EH (cell line): ENCODE measurements at regions not wholly inside any gene's neighbourhood (a gene's known extent, or its start where the extent isn't known, plus 50 kb on each side); places are given as distances from the start of the nearest gene placed in this dataset.
"Not testable (repeated sequence)": the region's sequence is repeated elsewhere in the genome, so short reads cannot be mapped to it uniquely, and the experiment has no call there.

Experiments used
- DNase-seq: peaks from one replicate; pipeline ENCODE4 v3.0.0-alpha.2; 2015; ENCODE audit warnings: low read depth

- no peak for DNase-seq
Observed at GRCh38 chr12:88945051-88945732, 364.9 kb upstream of the KITLG start.

DNA sequence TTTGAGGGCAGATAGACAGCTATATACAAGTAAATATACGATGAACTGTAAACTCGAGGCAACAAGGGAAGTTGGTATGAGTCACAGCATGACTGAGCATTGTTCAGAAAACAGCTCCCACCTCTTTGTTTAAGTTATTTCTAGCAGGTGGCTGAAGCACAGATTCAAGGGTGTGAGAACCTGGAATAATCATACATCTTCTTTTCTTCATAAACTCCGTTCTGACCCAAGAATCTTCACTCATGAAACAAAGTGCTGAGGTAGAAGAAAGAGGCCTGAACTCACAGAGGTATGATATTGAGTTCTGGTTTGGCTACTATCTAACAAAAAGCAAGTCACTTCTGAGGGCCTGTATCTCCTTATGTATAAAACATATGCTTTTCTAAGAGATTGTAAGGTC, 364.1 kb upstream of the KITLG start:
- peak; percentile 41 for DNase-seq

DNA sequence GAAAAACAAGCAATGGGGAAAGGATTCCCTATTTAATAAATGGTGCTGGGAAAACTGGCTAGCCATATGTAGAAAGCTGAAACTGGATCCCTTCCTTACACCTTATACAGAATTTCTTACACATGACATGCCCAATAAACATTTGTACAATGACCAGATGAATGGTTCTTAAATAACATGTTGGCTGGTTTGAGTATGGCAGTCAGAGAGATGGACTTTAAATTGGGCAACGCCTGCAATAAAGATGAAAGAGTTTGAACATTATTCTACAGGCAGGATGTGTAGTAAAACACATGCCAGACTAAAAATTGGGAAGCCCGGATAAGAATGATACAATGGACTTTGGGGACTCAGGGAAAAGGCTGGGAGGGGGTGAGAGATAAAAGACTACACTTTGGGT, 360.6 kb upstream of the KITLG start:
- no peak for DNase-seq

- DNase-seq: no peak
Observed at GRCh38 chr12:88935856-88936255, 355.6 kb upstream of the KITLG start.

GRCh38 chr12:88934163-88934747, 354.0 kb upstream of the KITLG start:
- peak; percentile 56 for DNase-seq

DNA sequence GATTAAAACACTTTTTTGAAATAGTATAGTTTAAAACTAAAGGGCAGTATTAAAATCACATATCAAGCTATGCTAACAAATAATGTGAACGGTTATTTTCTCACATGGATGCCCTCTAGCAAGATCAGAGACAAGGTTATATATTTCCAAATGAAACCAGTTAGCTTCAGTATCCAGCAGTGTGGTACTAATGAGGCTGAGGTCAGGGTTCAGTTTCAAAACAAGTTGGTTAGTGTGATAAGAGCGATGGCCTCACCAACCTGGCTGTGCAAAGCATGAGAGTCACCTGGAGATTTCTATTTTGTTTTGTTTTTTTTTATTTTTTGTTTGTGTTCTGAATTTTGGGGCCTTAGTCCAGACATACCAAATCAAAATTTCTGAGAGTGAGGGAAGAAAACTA, 352.2 kb upstream of the KITLG start:
- no peak for DNase-seq

DNA sequence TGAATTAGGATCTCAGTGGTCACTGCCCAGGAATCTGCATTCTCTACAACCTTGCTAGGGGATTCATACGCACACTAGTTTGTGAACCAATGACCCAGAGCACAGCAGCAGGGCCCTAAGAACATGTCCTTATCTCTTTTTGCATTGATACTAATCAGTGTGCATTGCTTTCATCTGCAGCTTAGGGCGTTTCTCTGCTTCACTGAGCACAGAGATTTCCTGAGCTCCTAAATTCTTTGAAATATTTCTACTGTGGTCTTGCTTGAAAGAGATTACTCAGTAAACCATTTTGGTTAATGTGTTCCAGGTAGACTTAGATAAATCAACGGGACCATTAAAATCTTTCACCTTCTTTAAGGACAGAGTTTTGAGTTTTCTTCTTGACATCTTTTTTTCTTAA, 351.3 kb upstream of the KITLG start:
- DNase-seq: no peak

GRCh38 chr12:88925454-88925853, 345.2 kb upstream of the KITLG start:
- peak; percentile 22 for DNase-seq

- DNase-seq: no peak
Observed at GRCh38 chr12:88924162-88924561, 343.9 kb upstream of the KITLG start.

GRCh38 chr12:88923631-88924030, 343.4 kb upstream of the KITLG start:
- DNase-seq: no peak

- DNase-seq: peak; percentile 52
Observed at GRCh38 chr12:88922816-88923215, 342.5 kb upstream of the KITLG start.

DNA sequence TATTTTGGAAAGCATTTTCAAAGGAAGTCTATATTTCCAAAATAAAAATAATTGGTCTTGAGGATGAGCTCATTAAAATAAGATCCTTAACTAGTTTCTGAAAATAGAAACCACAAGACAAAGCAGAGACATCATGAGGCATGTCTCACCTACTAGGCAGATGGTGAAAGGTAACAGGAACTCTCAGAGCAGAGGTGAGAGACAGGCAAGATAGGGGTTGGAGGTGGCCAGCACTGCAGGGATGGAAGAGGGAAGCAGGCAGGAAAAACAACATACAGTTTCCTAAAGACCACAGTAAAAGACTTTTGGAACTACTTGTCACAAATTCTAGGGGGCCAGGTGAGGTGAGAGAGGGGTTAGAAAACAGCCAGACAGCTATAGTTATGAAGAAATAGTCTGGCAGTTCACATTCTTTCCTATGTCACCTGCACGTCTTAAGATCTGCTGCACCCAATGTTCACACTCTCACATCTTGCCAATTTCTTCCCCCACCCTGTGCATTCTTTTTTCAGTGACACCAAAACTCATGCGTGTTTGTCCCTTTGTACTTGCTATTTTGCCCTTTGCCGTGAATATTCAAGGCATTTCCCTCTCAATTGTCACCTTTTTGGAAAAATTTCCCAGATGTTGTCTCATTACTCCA, 341.7 kb upstream of the KITLG start:
- DNase-seq: no peak

GRCh38 chr12:88921434-88921833, 341.2 kb upstream of the KITLG start:
- DNase-seq: no peak

DNA sequence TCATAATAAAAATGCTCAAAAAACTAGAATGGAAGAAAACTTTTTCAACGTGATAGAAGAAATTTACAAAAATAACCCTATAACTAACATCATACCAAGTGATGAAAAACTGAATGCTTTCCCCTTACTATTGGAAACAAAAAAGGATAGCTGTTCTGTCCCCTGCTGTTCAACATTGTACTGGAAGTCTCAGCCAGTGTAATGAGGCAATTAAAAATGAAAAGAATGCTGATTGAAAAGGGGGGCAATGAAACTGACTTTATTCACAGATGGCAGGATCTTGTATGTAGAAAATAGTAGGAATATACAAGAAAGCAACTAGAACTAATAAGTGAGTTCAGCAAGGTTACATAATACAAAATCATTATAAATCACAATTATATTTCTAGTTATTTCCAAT, 337.9 kb upstream of the KITLG start:
- no peak for DNase-seq

DNA sequence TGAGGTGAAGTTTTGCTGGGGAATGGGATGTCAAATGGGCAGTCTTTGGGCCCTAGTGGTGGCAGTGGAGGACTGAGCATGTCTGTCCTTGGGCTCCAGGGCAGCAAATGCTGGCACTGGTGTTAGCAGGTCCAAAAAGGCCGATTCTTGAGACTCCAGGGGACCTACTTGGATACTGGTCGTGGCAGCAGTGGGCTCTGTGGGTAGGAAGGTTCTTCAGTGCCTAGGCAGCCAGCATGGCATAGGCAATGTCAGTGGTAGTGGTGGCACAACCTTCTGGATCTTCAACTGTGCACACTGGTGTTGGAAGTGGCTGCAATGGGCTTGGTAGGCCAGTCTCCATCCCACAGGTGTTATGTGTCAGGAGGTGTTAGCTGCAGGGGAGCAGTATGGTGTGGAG, 334.7 kb upstream of the KITLG start:
- no peak for DNase-seq

GRCh38 chr12:88909510-88909909, 329.2 kb upstream of the KITLG start:
- no peak for DNase-seq

GRCh38 chr12:88908345-88908744, 328.1 kb upstream of the KITLG start:
- DNase-seq: no peak

DNA sequence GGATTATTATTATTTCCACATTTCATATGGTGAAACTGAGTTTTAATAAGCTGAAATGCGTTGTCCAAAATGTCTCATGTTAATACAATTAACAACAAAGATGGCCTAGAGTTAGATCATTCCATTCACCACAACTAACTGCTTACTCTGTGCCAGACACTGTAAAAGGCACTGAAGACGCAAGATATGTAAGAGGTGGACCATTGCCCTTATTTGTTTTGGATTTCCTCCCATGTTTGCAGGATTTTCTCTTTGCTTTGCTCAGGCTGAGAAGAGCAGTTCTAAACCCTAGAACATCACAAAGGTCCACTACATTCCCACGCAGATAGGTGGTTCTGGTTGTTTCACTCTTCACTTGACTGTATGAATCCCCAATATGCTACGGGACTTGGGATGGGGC, 324.4 kb upstream of the KITLG start:
- DNase-seq: no peak

DNA sequence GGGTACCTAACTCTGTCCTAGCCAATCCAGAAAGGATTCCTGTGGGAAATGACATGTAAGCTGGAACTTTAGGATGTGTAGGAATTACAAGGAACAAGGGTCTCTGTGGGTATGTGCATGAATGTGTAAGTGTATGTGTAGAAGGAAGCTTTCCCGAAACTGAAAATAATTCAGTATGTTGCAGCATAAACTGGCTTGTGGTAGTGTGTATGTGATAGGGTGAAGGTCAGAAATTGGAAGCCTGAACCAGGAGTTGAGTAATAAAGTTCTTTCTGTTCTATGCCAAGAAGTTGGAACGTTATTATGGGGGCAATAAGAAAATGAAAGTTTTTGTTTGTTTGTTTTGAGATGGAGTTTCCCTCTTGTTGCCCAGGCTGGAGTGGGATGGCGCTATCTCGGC, 323.1 kb upstream of the KITLG start:
- DNase-seq: no peak

DNA sequence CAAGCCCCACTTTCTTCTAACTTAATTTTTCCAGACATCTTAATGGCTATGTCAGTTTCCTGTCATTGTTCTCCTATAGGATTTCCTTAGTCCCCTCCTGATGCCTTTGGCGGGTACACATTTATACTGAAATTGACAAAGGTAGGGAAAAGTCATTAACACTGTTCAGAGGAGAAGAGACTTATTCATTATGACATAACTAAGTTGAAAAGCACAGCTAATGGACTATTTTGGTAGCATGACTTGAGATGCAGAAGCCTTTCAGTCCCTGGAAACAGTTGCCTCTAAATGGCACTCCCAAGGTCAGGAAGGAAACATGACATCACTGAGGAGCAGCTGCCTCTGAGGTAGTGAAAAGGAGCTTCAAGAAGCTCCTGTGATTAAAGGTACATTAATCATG, 317.5 kb upstream of the KITLG start:
- DNase-seq: peak; percentile 46

DNA sequence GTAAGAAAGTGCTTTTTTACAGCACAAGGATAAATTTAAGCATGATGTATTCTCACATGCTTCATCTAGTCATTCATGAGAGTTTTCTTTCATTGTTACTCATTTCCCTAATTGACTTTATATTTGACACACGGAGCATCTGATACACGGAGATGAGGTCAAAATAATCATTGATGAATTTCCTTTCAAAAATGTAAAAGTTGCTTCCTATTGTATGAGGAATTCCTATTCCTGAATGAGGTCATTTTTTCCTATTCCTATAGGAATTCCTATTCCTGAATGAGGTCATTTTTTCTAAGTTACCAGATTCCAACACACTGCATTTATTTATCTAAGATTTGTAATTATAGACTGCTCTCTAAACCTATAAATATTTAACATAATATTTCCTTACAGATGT, 316.7 kb upstream of the KITLG start:
- peak; percentile 81 for DNase-seq

- DNase-seq: peak; percentile 15
Observed at GRCh38 chr12:88895634-88896033, 315.4 kb upstream of the KITLG start.

DNA sequence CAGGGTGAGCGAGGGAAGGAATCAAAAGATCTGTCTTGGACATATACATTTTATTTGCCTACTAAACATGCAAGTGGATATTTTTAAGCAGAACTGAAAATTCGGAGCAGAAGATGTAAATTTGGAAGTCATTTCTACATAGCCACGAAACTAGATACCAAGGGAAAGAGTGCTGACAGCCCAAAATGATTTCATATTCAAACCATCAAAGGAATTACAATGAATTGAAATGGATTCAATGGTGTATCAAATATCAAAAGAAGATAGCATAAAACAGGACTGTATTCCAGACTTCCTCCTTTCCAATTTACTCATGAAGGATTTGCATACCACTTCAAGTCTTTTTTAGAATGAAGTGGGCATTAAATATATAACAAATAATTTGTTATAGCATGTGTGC, 313.5 kb upstream of the KITLG start:
- peak; percentile 4 for DNase-seq

DNA sequence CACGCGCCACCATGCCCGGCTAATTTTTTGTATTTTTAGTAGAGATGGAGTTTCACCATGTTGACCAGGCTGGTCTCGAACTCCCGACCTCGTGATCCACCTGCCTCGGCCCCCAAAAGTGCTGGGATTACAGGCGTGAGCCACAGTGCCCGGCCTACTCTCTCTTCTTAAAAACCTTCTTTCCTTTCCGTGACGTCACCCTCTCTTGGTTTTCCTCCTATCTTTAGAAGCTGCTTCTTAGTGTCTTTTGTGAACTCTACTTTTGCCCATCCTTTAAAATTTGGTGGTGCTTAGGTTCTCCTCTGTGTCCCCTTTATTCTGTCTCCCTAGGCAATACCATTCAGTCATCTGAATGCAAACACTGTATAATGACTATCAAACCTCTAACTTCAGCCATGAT, 311.2 kb upstream of the KITLG start:
- not testable (repeated sequence) for DNase-seq
